ENCODE measurements at regions not wholly inside any gene's neighbourhood (a gene's known extent, or its start where the extent isn't known, plus 50 kb on each side); places are given as distances from the start of the nearest gene placed in this dataset.

- no peaks in the 10 kb centered on the region; a peak in 1 of 5 replicates for H3K9me3 Mint-ChIP-seq
- Histone ChIP-seq H3K14ac (ENCODE audit: insufficient read depth, low read length) (no peak overlapping the region), H2AFZ (ENCODE audit: low read length) (no peak overlapping the region), H3K4me2 (ENCODE audit: insufficient read depth, insufficient read length, low read length) (peak overlapping the region; percentile 42), H2BK20ac (ENCODE audit: low read depth, low read length, poor library complexity, severe bottlenecking) (no peak overlapping the region), H2AK5ac (ENCODE audit: insufficient read length, low read length) (peak overlapping the region; percentile 26), H2BK5ac (ENCODE audit: insufficient read length, low read length) (no peak overlapping the region), H3K4ac (ENCODE audit: low read depth, low read length) (no peak overlapping the region), H3K27me3 (ENCODE audit: insufficient read depth, low read length) (no peaks in the 10 kb centered on the region), H3K23ac (ENCODE audit: insufficient read length, low read depth, low read length) (no peak overlapping the region), H3K56ac (ENCODE audit: insufficient read length, low read depth, low read length) (no peak overlapping the region), H3K18ac (ENCODE audit: insufficient read length, low read depth, low read length) (peak overlapping the region; percentile 84), H4K91ac (ENCODE audit: insufficient read length, low read depth, low read length) (no peak overlapping the region), H3K9me3 (ENCODE audit: control insufficient read depth, low read depth, low read length) (no peaks in the 10 kb centered on the region), H3K79me2 (ENCODE audit: insufficient read depth, low read length) (no peaks in the 10 kb centered on the region), H3K4me1 (ENCODE audit: insufficient read depth, low read length) (peaks cover 10% of the 10 kb centered on the region; the same call in 1 of the 2 replicates), H3K27ac (ENCODE audit: insufficient read length, low read depth, low read length) (peak overlapping the region; percentile 68), H2BK120ac (ENCODE audit: low read depth, low read length, poor library complexity, severe bottlenecking) (no peak overlapping the region), H2BK15ac (ENCODE audit: low read depth, low read length) (no peak overlapping the region), H3K9ac (ENCODE audit: extremely low read depth, insufficient read length, low read length) (no peak overlapping the region), H4K20me1 (ENCODE audit: control insufficient read depth, insufficient read depth, insufficient read length) (no peaks in the 10 kb centered on the region), H2BK12ac (ENCODE audit: insufficient read length, low read depth, low read length) (no peak overlapping the region), H3K23me2 (ENCODE audit: insufficient read length, low read depth, low read length, poor library complexity, severe bottlenecking) (no peaks in the 10 kb centered on the region), H3T11ph (ENCODE audit: low read length) (no peak overlapping the region), H4K8ac (replicated peaks; ENCODE audit: insufficient read length, low read depth, low read length) (no peak overlapping the region), H3K79me1 (ENCODE audit: insufficient read depth, low read depth, low read length, poor library complexity, severe bottlenecking) (no peaks in the 10 kb centered on the region), H4K5ac (ENCODE audit: insufficient read length, low read depth, low read length) (no peak overlapping the region)
- no peaks in the 10 kb centered on the region for H3K36me3 Mint-ChIP-seq (ENCODE audit: insufficient read depth in 1 of 3, low read depth in 3 of 3)
- DNase-seq, result no peak
- no peak overlapping the region for H3K4me3 Mint-ChIP-seq
- no peaks in the 10 kb centered on the region for H3K27me3 Mint-ChIP-seq (ENCODE audit: low read depth)
- peak overlapping the region in 2 of 3 experiments; percentile 34 to 57; a peak in 5 of 7 replicates for H3K27ac Mint-ChIP-seq
- H3K4me1 Mint-ChIP-seq, result peaks cover 27 to 37% of the 10 kb centered on the region in 2 experiments
- no peak for TF ChIP-seq CTCF (conservative IDR thresholded peaks at IDR 0.05)
- no CpG with 5 or more reads among the region's 2 CpGs for WGBS (ENCODE audit: extremely low coverage, insufficient read length, low lambda C conversion rate)
Measured at GRCh38 chr3:130838898-130839600, 54.8 kb upstream of the ATP2C1 start.
